GM18511 (cell line): ENCODE measurements at regions not wholly inside any gene's neighbourhood (a gene's known extent, or its start where the extent isn't known, plus 50 kb on each side); places are given as distances from the start of the nearest gene placed in this dataset.
"Not testable (repeated sequence)": the region's sequence is repeated elsewhere in the genome, so short reads cannot be mapped to it uniquely, and the experiment has no call there.

Experiments used
- ATAC-seq: cut with Tn5 transposase; IDR thresholded peaks from one replicate; pipeline ENCODE4 v1.9.1; 2021; ENCODE audit warnings: mild to moderate bottlenecking, moderate library complexity; ENCODE audit not compliant: unreplicated experiment

GRCh38 chrX:138264095-138264494, 447.4 kb downstream of the FGF13 start:
- not testable (repeated sequence) for ATAC-seq

- no peak for ATAC-seq
Measured at GRCh38 chrX:138270931-138271330, 440.6 kb downstream of the FGF13 start.

GRCh38 chrX:138282598-138283150, 428.8 kb downstream of the FGF13 start:
- ATAC-seq = not testable (repeated sequence)

GRCh38 chrX:138287205-138287877, 424.2 kb downstream of the FGF13 start:
- no peak for ATAC-seq

GRCh38 chrX:138294951-138295350, 416.6 kb downstream of the FGF13 start:
- ATAC-seq = no peak

- no peak for ATAC-seq
Measured at GRCh38 chrX:138298268-138298667, 413.2 kb downstream of the FGF13 start.

GRCh38 chrX:138345801-138346200, 365.7 kb downstream of the FGF13 start:
- ATAC-seq = no peak

GRCh38 chrX:138349351-138349750, 362.2 kb downstream of the FGF13 start:
- ATAC-seq = no peak

- ATAC-seq = no peak
Measured at GRCh38 chrX:138378876-138379275, 332.6 kb downstream of the FGF13 start.

- ATAC-seq = no peak
Measured at GRCh38 chrX:138408101-138408500, 303.4 kb downstream of the FGF13 start.

GRCh38 chrX:138411048-138411447, 300.5 kb downstream of the FGF13 start:
- no peak for ATAC-seq
